ENCODE measurements at regions not wholly inside any gene's neighbourhood (a gene's known extent, or its start where the extent isn't known, plus 50 kb on each side); places are given as distances from the start of the nearest gene placed in this dataset.

- no peak for DNase-seq (ENCODE audit: low read depth, low spot score)
- no peak overlapping the region for H3K4me3 ChIP-seq (ENCODE audit: low read depth, low read length)
- in situ Hi-C loops (cut with HindIII; ENCODE audit: low sequenced_read_pairs): no loop called here
- no peak for TF ChIP-seq CTCF (IDR thresholded peaks at IDR 0.05; ENCODE audit: low read depth, low read length)
Observed at GRCh38 chr20:22810030-22810429, 225.1 kb upstream of the SSTR4 start.

GRCh38 chr20:22810626-22811569 lies 224.2 kb upstream of the SSTR4 start:
- H3K4me3 ChIP-seq (ENCODE audit: low read depth, low read length): no peak overlapping the region
- no peak for DNase-seq (ENCODE audit: low read depth, low spot score)
- in situ Hi-C loops (cut with HindIII; ENCODE audit: low sequenced_read_pairs): no loop called here
- no peak for TF ChIP-seq CTCF (IDR thresholded peaks at IDR 0.05; ENCODE audit: low read depth, low read length)

GRCh38 chr20:22814471-22815205 lies 220.5 kb upstream of the SSTR4 start:
- no peak for DNase-seq (ENCODE audit: low read depth, low spot score)
- no peak overlapping the region for H3K4me3 ChIP-seq (ENCODE audit: low read depth, low read length)
- in situ Hi-C loops (cut with HindIII; ENCODE audit: low sequenced_read_pairs): no loop called here
- TF ChIP-seq CTCF (IDR thresholded peaks at IDR 0.05; ENCODE audit: low read depth, low read length): no peak

GRCh38 chr20:22815206-22815551 lies 219.9 kb upstream of the SSTR4 start:
- in situ Hi-C loops (cut with HindIII; ENCODE audit: low sequenced_read_pairs): no loop called here
- no peak overlapping the region for H3K4me3 ChIP-seq (ENCODE audit: low read depth, low read length)
- DNase-seq (ENCODE audit: low read depth, low spot score): no peak
- no peak for TF ChIP-seq CTCF (IDR thresholded peaks at IDR 0.05; ENCODE audit: low read depth, low read length)

- H3K4me3 ChIP-seq (ENCODE audit: low read depth, low read length): no peak overlapping the region
- in situ Hi-C loops (cut with HindIII; ENCODE audit: low sequenced_read_pairs): no loop called here
- no peak for DNase-seq (ENCODE audit: low read depth, low spot score)
- no peak for TF ChIP-seq CTCF (IDR thresholded peaks at IDR 0.05; ENCODE audit: low read depth, low read length)
Observed at GRCh38 chr20:22815603-22816315, 219.4 kb upstream of the SSTR4 start.

- DNase-seq (ENCODE audit: low read depth, low spot score): no peak
- in situ Hi-C loops (cut with HindIII; ENCODE audit: low sequenced_read_pairs): no loop called here
- no peak overlapping the region for H3K4me3 ChIP-seq (ENCODE audit: low read depth, low read length)
- no peak for TF ChIP-seq CTCF (IDR thresholded peaks at IDR 0.05; ENCODE audit: low read depth, low read length)
Observed at GRCh38 chr20:22818636-22819035, 216.5 kb upstream of the SSTR4 start.

Data from astrocyte of the spinal cord (primary cell).